IPS-NIHi7 (cell line): ENCODE measurements at regions not wholly inside any gene's neighbourhood (a gene's known extent, or its start where the extent isn't known, plus 50 kb on each side); places are given as distances from the start of the nearest gene placed in this dataset.

Experiments used
- DNase-seq: peaks from one replicate; pipeline ENCODE4 v3.0.0; 2012; ENCODE audit warnings: mixed read lengths; ENCODE audit errors: extremely low spot score

DNA sequence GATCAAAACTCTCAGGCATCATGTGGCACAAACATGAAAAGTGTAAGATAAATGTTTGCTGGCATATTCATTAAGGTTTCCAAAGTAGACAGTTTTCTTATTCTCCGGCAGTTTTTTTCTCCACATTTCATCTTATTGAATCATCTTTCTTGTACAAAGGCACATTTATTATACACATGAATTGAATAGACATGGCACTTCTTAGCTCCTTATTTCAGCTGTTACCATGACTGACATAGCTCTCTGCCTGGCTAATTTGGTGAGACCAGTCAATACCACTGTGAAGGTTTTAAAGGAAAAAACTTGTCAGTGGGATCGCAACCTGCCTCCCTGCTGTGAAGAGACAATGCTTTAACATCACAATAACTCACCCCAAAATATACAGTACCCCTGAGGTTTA lies 285.0 kb upstream of the PCDH20 start:
- no peak for DNase-seq

DNA sequence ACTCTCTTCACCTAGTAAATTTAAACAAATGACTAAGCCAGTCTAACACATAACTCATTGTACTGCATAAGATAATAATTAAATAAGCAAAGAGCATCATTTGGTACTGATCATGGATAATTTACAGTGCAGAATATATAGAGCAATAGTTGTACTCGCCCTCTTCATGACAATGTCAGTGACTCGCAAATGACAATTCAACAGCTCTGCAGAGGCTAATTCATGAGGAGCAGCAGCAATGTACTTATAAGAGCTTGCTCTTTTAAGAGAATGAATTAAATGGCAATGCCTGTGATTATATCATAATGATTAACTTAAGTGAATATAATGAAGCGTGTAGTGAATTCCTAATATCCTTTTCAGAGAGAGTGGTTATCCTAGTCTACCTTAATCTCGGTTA lies 284.5 kb upstream of the PCDH20 start:
- no peak for DNase-seq

DNA sequence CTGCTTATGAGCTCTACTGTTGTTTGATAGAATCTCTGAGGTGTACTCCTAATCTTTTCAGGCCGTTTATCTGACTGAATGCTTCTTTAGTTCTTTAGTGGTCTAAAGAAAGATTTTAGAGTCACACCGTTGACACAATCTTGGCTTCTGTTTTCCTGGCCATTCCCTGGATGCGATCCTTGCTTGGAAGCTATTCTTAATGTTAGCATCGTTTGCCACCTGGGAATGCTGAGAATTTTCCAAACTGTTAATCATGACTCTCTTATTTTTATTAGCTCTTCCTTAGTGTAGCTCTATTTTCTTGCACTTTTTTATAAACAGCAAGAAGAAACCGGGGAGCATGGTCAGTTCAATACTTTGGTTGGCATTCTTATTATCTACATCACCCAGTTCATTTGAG lies 281.0 kb upstream of the PCDH20 start:
- DNase-seq: no peak

DNA sequence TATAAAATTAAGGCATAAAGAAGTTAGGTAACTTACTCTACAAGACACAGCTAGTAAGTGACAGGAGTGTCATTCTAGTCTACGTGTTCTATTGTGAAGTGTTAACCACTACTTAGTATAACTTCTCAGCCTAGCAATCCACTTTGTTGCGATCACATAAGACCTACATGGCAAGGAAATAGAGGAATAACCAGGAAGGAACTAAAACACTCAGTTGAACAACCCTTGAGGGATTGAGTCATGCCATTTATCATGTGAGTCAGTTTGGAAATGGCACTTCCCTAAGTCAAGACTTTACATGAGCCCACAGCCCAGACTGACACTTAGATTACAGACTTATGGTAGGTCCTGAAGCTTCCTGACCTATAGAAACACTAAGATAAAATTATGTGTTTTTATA lies 279.5 kb upstream of the PCDH20 start:
- no peak for DNase-seq

DNA sequence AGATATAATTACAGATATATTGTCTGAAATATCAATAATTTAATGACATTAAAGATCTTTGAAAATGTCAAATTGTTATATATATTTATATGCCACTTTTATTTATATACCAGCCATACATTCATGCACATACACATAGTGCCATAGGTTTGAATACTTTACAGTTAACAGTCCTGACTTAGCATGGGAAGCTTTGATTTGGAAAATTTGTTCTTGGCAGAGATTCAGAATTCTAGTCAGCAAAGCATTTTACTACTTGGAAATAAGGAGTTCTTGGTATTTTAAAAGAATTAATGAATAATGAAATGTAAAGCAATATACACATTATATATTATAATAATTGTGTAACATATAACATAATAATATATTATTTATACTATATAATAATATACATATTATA lies 277.0 kb upstream of the PCDH20 start:
- no peak for DNase-seq

DNA sequence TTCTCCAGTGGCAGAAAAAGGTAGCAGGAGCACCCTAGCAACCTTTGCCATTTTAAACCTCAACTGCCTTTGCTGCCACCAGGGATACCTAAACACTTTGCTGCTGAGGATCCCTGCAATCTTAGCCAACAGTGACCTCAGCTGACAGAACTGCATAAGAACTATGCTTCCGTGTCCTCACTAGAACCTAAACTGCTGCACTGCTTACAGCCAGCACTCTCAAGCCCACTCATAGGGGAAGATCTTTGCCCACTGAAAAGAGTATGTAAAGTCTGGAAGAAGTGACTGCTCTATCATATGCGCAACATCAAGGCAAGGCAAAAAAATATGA lies 270.0 kb upstream of the PCDH20 start:
- DNase-seq: peak; percentile 64

DNA sequence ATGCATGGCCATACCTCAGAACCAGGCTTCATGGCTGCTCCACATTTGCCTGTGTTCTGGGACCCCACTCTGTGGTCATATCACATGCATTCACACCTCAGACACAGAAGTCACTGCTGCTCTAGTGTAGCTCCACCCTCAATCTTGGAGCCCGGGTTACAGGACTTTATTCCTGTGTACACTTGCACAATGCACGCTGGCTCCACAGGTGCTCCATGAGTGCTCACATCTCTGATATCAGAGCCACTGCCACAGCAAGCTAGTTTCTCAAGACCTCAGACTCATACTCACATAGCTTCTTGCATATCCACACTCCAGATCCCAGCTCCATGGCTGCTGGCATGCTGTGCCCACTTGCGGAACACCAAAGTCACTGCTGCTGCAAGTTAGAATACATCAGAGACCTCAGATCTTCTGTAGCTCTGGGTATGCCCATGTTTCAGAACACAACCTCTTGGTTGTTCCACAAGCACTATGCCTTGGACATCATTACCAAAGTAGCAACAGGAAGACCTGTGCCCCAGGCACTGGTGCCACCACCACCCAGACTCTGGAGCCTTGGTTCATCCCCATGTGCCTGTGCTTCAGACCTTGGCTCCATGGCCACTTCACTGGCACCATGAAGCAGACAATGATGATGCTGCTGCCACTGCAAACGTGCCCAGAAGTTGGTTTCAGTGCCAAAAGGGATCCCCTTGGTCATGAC lies 269.5 kb upstream of the PCDH20 start:
- DNase-seq: no peak

DNA sequence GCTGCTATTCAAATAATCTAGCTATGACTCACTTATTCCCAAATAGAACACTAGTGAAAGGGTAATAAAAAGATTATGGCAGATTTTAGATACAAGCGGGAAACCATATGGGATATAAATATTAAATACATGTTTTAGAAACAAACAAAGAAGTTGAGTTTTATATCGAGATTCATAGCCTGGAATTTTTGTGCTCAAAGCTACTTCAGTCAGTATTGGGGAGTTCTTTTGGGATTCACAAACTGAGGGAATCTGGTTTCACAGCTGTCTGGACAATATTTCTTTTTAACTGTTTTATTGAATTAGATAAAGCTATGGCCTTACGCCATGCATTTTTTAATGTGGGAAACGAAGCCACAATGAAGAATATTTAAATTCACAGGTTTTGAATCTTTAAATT lies 257.1 kb upstream of the PCDH20 start:
- DNase-seq: no peak

DNA sequence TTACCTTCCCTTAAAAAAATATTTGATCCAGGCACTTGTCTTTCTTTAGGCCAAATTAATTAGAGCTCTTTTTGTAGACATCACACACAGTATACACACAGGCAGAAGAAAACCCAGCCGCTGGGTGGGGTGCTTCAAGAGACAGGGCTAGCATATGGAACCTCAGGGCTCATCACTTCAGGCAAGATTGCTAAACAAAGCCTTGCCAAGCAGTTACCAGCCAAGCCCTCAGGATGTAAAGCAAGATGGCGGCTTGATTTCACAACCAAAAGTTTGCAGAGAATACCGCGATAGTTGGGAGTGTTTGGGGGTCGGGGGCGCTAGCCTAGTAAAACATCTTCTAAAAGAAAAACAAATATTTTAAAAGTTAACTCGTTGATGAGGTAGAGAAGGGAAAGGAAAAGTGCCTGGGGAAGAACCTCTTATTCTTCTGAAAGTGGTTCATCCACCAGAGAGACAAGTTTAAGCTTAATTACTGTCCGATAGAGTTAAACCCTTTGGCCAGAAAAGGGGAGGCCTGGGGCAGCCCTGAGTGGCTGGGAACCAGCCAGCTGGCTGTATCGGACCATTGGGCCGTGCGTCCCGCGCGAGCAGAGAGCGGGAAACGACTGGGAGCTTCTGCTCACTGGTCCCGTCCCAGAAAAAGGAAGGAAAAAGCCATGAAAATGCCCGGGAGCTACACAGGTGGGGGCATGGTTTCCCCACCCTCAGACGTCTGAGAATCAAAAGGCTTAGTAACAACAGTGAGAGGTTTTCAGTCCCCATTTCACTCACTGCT lies 254.9 kb upstream of the PCDH20 start:
- DNase-seq: no peak

DNA sequence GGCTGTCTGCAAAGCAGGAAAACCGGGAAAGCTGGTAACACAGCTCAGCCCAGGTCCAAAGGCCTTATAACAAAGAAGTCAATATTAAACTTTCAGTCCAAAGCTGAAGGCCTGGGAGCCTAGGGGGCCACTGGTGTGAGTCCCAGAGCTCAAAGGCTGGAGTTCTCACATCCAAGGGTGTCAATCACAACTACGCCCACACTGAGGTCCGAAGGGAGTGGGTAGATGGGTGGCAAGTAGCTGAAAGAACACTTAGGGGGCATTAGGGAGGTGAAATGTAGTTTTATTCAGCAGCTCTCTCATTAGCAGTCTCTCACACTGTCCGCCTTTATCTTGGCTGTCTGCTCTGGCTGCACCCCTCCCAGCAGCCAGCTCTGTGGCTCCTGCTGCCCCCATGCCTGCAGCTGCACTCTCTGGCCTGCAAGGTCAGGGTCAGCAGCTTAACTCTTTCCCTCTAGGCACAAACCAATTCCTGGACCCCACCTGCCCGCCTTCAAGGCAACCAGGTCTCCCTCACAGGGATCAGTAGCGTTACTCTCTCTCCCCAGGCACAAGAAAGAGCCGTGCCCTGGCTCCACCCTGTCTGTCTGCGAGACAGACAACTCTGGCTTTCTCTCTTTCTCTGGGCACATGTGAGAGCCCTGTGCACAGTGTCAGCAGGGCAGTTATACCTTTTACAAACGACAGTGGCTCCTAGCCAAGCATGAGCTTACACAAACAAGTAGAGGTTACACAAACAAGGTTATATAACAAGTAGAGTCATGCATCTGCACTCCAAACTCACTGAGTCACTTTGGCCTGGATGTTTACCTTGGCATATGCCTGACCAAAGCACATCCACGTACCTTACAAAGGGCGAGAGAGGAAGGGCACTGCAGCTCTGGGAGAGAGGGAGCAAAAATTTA lies 249.4 kb upstream of the PCDH20 start:
- no peak for DNase-seq

DNA sequence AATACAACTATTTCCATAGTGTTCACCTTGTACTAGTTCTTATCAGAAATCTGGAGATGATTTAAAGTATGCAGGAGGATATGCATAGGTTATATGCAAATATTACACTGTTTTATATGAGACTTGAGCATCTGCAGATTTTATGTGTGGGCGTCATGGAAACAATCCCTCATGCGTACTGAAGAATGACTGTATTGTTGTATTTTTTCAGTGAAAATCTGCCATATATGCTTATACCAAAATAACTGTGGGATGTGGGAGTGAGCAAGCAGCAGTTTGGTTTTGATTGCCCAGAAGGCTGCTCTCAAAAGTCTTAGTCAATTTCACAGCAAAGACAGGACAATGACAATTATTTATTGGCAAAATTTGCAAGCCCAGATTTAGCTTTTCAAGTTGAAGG lies 238.8 kb upstream of the PCDH20 start:
- no peak for DNase-seq

DNA sequence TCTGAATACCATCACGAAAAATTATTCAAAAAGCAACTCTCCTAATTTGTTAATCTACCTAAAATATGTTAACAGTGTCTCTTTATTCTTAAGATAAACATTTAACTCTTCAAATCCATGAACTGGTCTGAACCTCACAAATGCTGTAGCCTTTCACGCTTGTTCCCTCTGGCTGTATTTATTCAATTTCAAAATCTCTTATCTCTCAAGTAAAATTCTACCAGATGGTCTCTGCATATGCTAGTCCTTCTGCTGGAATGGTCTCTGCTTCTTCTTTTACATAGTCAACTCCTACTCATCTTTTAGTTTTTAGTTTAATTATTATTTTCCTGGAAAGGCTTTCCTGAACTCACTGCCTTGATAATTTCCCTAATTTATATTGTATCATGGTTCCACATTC lies 232.9 kb upstream of the PCDH20 start:
- no peak for DNase-seq

DNA sequence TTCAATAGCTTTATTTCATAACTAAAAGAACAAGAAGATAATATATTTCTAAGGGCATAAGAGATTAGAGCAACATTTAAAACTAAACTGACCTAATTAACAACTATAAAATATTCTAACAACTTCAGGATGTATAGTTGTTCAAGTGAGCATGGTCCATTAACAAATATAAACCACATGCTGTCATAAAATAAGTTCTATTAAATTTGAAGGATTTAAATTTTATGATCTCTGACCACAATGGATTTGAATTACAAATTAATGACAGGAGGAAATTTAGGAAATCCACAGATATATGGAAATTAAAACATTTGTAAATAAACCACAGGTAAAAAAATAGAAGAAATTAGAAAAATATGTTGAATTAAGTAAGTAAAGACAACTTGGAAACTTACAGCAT lies 196.5 kb upstream of the PCDH20 start:
- no peak for DNase-seq

DNA sequence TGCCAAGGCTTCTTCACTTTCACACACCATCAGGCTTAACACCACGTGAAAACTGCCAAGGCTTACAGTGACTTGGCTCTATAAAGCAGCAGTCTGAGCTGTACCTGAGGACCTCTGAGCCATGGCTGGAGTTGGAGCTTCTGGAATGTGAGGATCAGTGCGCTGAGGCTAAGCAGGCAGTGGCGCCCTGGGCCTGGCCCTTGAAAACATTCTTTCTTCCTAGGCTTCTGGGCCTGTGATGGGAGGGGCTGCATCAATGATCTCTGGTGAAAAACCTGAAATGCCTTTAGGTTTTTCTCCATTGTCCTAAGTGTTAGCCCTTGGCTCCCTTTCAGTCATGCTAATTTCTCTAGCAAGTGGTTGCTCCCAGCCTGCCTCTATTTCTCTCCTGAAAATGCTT lies 192.5 kb upstream of the PCDH20 start:
- DNase-seq: peak; percentile 45

DNA sequence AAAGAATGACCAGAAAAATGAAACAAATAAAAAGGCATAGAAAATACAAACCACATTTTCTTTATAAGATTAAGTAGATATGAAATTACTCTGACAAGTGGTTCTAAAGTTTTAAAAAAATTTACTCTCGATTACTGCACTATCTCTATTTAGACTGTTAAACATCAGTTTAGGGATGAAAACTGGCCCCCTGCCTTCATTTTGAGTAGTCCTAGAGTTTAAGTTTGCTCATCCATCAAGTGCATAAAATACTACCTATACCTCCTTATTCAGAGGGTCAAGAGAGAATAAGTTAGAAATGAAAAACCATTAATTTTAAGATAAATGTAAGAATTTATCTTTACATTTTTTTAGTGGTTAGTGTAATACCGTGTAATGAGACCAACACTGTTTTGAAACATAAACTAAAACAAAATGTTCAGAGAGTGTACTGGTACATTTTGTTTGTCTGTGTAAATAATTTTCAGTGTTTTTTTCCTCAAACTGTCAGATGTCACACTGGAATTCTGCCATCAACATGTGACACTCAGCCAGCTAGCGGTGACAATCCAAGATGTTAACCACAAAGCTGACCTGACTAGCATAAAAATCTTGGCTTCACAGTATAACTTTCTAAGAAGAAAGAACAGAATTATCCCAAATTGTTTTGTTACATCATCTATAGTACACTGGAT lies 184.8 kb upstream of the PCDH20 start:
- DNase-seq: no peak

DNA sequence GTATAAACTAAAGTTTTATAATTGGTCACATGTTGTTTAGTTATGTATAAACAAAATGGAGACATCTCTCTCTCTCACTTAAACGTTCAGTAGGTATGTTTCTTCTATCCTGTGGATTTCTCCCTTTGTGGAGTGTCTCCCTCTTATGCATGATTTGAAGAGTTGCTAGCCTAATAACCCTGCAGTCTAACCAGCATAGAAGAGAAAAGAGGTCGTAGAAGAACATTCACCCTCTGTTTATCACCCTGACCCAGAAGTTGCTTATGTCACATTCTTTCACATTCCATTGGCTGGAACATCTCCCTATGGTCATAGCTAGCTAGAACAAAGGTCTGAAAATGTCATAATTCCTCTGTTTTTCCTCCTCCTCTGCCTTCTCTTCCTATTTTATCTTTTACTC lies 176.8 kb upstream of the PCDH20 start:
- DNase-seq: no peak

DNA sequence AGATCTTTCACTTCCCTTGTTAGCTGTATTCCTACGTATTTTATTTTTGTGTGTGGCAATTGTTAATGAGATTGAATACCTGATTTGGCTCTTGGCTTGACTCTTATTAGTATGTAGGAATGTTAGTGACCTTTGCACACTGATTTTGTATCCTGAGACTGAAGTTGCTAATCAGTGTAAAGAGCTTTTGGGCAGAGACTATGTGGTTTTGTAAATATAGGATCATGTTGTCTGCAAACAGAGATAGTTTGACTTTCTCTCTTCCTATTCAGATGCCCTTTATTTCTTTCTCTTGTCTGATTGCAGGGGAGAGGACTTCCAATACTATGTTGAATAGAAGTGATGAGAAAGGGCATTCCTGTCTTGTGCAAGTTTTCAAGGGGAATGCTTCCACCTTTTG lies 160.3 kb upstream of the PCDH20 start:
- DNase-seq: no peak

DNA sequence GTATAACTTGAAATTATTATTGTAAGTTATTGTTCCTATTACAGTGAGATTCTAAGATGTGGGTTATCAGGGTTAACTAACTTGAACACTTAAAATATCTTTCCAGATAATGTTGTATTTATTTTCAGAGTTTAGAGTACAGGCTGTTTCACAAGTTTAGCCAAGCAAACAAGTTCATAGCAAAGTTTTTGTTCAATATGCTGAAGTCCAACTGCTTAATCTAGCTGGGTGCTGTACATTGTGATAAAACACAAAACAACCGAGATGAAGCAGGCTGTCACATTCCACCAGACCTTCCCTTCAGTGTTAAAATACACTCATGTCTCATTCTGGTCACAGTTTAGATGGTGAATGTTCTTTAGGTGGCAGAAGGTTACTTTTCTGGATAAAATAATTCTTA lies 148.0 kb upstream of the PCDH20 start:
- no peak for DNase-seq

DNA sequence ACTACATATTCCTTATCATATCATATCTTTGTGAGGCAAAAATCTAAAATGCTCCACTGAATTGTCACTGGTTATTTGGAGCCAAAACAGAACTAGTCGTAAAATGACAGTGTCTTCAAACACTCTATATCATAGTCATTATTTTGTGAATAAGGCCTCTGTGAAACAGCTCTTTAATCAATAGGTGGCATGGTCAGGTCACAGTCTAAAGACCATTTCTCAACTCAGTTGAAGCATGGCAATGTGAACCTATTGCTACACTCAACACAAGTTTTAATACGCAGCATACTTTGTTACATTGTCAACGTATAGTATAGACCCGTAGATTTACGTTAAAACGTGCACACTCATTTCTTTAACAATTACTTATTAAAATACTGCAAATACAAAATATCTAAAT lies 131.3 kb upstream of the PCDH20 start:
- DNase-seq: no peak

DNA sequence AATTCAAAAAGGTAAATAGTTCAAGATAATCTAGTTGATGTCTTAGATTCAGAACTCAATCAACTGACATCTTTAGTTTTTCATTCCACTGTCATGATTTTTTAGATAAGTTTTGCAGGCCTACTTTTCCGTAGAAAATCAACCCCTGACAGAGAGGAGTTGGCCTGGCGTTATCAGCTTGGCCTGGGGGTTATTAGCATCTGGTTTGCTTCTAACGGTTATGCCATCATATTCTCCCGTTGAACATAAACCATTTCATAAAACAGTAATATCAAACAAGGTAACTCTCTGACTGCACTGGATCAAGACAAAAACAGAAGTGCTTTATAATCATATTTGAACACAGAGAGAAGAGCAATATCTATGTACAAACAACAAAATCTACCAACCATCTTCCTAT lies 130.8 kb upstream of the PCDH20 start:
- DNase-seq: no peak

DNA sequence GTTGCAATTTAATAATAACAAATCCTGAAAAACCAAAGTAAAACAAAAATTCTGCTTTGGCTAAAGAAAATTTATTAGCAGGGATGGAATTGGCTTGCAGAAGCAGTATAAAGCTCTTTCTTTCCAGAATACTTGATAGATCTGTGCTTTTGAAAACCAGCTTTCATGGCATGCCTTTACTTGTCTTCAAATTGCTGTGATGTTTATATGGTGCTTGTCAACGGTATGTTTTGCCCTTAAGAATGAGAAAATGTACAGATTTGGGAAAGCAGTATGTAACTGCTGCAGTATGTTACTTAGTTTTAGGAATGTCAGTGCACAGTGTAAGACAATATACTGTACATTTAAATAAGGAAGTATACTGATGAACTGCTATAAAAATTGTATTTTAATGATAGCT lies 120.8 kb upstream of the PCDH20 start:
- no peak for DNase-seq

DNA sequence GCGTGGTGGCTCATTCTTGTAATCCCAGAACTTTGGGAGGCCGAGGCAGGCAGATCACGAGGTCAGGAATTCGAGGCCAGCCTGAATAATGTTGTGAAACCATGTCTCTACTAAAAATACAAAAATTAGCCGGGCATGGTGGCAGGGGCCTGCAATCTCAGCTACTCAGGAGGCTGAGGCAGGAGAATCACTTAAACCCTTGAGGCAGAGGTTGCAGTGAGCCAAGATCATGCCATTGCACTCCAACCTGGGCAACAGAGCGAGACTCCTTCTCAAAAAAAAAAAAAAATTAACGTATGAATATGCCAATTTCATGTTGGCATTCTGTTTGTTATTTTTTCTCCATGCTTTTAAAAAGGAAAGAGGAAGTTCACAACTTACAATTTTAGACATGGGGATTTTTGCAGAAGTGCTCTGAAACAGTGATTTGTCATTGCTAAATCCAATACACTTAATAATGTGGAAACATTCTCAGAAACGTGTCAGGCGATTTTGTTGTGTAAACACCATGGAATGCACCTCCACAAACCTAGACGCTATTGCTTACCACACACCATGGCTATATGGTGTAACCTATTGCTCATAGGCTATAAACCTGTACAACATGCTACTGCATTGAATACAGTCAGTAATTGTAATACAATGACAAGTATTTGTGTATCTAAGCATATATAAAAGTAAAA lies 115.9 kb upstream of the PCDH20 start:
- no peak for DNase-seq
